Panc1 (cell line): ENCODE measurements at regions not wholly inside any gene's neighbourhood (a gene's known extent, or its start where the extent isn't known, plus 50 kb on each side); places are given as distances from the start of the nearest gene placed in this dataset.

Experiments
- ATAC-seq: fragments of 200-7000 bp; cut with Tn5 transposase; 2 replicates; pipeline ENCODE4 v1.9.1; 2020; ENCODE audit warnings: mild to moderate bottlenecking, moderate library complexity
- BruUV-seq: library from RNA; stranded (reverse); fragments of 400-500 nt; replicated peaks from 2 replicates; lab custom pipeline; 2021; lab: Mats Ljungman, UMichigan
- CTCF ChIA-PET: fragments of 300-600 bp; sonication (Branson Sonifier 250); formaldehyde crosslinking; loops from one replicate; lab custom pipeline; 2022; ENCODE audit warnings: antibody characterized with exemption; lab: Charles Lee
- POLR2A ChIA-PET: fragments of 300-600 bp; sonication (Branson Sonifier 250); formaldehyde crosslinking; loops from one replicate; lab custom pipeline; 2022; ENCODE audit warnings: antibody characterized with exemption; lab: Charles Lee
- DNase-seq: peaks from one replicate; pipeline ENCODE4 v3.0.0-alpha.2; 2010; ENCODE audit warnings: low read depth, low spot score
- H3K27ac ChIP-seq: 2 replicates; pipeline ENCODE4 v1.5.1; 2011; ENCODE audit warnings: mild to moderate bottlenecking, low read length, inconsistent platforms
- H3K27me3 ChIP-seq: fragments of 200-500 bp; sonication (Bioruptor generic); 2 replicates; pipeline ENCODE4 v1.6.0; 2014; ENCODE audit warnings: low read length, inconsistent platforms; ENCODE audit not compliant: control insufficient read depth, insufficient read depth
- H3K36me3 ChIP-seq: fragments of 200-500 bp; sonication (Bioruptor generic); 2 replicates; pipeline ENCODE4 v1.5.1; 2014; ENCODE audit warnings: inconsistent platforms, mild to moderate bottlenecking, low read length, moderate library complexity; ENCODE audit not compliant: control insufficient read depth, insufficient read depth
- H3K4me1 ChIP-seq: 2 replicates; pipeline ENCODE4 v1.5.1; 2011; ENCODE audit warnings: inconsistent platforms, mild to moderate bottlenecking, low read length, moderate library complexity; ENCODE audit not compliant: control insufficient read depth, insufficient read depth
- H3K4me3 ChIP-seq, 2 experiments: 2 replicates each; pipeline ENCODE4 v1.5.1; 2011 to 2012; ENCODE audit warnings: low read depth in 2 of 2, low read length in 2 of 2, mild to moderate bottlenecking in 2 of 2, inconsistent platforms in 1 of 2, moderate library complexity in 1 of 2
- H3K9me3 ChIP-seq: fragments of 200-500 bp; sonication (Bioruptor generic); 2 replicates; pipeline ENCODE4 v1.5.1; 2014; ENCODE audit warnings: low read depth, mild to moderate bottlenecking, inconsistent platforms, low read length, moderate library complexity; ENCODE audit not compliant: control insufficient read depth, insufficient read depth
- POLR2AphosphoS5 ChIP-seq: IDR thresholded peaks from 2 replicates; pipeline ENCODE4 v1.6.1; 2012; ENCODE audit warnings: mild to moderate bottlenecking, low read depth, low read length, moderate library complexity
- SIN3A ChIP-seq: IDR thresholded peaks from 2 replicates; pipeline ENCODE4 v1.6.1; 2012; ENCODE audit warnings: low read depth, mild to moderate bottlenecking, low read length, moderate library complexity, borderline replicate concordance; ENCODE audit not compliant: insufficient read depth
- TCF7L2 ChIP-seq: IDR thresholded peaks from 2 replicates; pipeline ENCODE4 v1.6.1; 2011; ENCODE audit warnings: mild to moderate bottlenecking, low read depth, low read length, inconsistent platforms
- in situ Hi-C: cut with HindIII; loops from 2 replicates; pipeline ENCODE4 v1.10.0; 2016; ENCODE audit warnings: low sequenced_read_pairs, low pct_unique_long_range_greater_than_20kb
- intact Hi-C: fragments of 100-400 bp; cut with micrococcal nuclease; formaldehyde crosslinking; loops from one replicate; pipeline ENCODE4 v1.10.0; 2022; ENCODE audit not compliant: unreplicated experiment
- TF ChIP-seq, protein P1 (sequence below): fragments of 450-650 bp; IDR thresholded peaks from 2 replicates; pipeline ENCODE4 v1.5.1; 2017; ENCODE audit warnings: mild to moderate bottlenecking
- TF ChIP-seq, protein P2 (sequence below), 2 experiments: IDR thresholded peaks; 2 replicates each; pipeline ENCODE4 v1.6.1; 2011 to 2012; ENCODE audit warnings: low read depth in 2 of 2, control low read depth in 1 of 2, low read length in 1 of 2, mild to moderate bottlenecking in 1 of 2, moderate library complexity in 1 of 2; ENCODE audit not compliant: insufficient read depth in 1 of 2

DNA sequence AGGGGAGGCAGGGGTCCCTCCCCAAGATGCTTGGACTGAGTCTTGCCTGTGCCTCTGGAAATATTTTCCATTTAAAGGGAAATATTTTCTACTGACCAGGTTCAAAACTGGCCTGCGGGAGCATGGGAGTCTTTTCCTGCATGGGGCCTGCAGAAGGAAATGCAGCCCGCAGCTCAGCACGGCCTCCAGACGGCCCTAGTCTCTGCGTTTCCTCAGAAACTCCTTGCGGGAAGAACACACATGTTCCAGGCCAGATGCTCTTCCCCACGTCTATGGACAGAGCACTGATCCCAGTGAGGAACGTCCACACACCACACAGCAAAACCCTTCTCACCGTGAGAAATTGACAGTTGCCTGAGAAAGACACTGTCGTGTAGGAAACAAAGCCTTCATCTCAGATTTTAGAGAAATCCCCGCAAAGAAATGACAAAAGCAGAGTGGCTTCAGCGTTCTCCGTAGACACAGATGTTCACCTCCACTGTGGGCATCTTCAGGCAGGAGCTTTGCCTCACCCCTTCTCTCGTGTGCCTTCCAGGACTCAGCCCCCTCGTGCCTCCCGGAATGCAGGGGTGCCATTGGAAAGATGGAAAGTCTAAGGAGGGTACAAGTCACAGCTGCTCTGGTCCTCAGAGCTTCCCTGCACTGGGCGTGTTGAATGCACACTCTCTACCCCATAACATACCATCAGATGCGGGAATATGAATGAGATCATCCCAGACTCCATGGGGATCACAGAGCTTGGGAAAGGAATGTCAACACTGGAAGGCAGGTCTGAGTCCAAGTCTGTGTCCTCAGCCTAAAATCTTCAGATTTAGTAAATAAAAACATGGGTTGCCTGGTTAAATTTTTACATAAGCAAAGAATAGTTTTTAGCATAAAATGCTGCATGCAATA lies 438.7 kb upstream of the SALL3 start:
- CTCF ChIA-PET = no interaction called here
- ATAC-seq = peak; percentile 37
- in situ Hi-C loops = no loop called here

DNA sequence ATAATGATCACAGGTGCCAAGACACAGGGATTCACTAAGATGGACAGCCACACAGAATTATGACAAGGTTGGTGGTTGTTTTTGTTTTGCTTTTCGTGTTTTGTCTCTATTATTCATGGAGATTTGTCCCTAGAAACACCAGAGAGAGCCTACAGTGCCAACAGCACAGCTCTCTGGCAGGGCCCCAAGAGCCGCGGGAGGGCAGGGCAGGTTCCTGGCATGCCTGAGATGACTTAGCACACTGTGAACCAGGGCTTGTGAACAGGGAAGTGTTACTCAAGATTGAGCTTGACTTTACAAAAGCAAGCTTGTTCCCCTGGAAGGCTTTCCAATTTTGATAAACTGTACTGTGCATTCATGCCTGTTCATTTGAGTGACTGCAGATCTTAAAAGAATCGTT lies 437.4 kb upstream of the SALL3 start:
- intact Hi-C loops (no loop called here), in situ Hi-C loops (no loop called here)
- no peaks in the 10 kb centered on the region for H3K36me3 ChIP-seq
- ATAC-seq (no peak), DNase-seq (no peak)
- BruUV-seq = no TSS peak
- POLR2A ChIA-PET = no interaction called here
- peaks cover 2% of the 10 kb centered on the region; the same call in 1 of the 2 replicates for H3K27me3 ChIP-seq
- CTCF ChIA-PET = no interaction called here
- H3K9me3 ChIP-seq = no peaks in the 10 kb centered on the region
- TF ChIP-seq TCF7L2 = no peak
- TF ChIP-seq, protein P1, sequence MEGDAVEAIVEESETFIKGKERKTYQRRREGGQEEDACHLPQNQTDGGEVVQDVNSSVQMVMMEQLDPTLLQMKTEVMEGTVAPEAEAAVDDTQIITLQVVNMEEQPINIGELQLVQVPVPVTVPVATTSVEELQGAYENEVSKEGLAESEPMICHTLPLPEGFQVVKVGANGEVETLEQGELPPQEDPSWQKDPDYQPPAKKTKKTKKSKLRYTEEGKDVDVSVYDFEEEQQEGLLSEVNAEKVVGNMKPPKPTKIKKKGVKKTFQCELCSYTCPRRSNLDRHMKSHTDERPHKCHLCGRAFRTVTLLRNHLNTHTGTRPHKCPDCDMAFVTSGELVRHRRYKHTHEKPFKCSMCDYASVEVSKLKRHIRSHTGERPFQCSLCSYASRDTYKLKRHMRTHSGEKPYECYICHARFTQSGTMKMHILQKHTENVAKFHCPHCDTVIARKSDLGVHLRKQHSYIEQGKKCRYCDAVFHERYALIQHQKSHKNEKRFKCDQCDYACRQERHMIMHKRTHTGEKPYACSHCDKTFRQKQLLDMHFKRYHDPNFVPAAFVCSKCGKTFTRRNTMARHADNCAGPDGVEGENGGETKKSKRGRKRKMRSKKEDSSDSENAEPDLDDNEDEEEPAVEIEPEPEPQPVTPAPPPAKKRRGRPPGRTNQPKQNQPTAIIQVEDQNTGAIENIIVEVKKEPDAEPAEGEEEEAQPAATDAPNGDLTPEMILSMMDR = no peak
- no peak for TF ChIP-seq POLR2AphosphoS5
- no peak for TF ChIP-seq SIN3A
- TF ChIP-seq, protein P2, sequence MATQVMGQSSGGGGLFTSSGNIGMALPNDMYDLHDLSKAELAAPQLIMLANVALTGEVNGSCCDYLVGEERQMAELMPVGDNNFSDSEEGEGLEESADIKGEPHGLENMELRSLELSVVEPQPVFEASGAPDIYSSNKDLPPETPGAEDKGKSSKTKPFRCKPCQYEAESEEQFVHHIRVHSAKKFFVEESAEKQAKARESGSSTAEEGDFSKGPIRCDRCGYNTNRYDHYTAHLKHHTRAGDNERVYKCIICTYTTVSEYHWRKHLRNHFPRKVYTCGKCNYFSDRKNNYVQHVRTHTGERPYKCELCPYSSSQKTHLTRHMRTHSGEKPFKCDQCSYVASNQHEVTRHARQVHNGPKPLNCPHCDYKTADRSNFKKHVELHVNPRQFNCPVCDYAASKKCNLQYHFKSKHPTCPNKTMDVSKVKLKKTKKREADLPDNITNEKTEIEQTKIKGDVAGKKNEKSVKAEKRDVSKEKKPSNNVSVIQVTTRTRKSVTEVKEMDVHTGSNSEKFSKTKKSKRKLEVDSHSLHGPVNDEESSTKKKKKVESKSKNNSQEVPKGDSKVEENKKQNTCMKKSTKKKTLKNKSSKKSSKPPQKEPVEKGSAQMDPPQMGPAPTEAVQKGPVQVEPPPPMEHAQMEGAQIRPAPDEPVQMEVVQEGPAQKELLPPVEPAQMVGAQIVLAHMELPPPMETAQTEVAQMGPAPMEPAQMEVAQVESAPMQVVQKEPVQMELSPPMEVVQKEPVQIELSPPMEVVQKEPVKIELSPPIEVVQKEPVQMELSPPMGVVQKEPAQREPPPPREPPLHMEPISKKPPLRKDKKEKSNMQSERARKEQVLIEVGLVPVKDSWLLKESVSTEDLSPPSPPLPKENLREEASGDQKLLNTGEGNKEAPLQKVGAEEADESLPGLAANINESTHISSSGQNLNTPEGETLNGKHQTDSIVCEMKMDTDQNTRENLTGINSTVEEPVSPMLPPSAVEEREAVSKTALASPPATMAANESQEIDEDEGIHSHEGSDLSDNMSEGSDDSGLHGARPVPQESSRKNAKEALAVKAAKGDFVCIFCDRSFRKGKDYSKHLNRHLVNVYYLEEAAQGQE (IDR thresholded peaks at IDR 0.05; ENCODE audit: insufficient read depth in 1 of 2, low read depth in 2 of 2, low read length in 1 of 2) = no peak
- H3K4me1 ChIP-seq = no peaks in the 10 kb centered on the region
- no peak overlapping the region for H3K4me3 ChIP-seq
- no peak overlapping the region for H3K27ac ChIP-seq

More for the DNA sequence above, 438.7 kb upstream of the SALL3 start:
- DNase-seq = no peak
- no TSS peak for BruUV-seq
- Histone ChIP-seq H3K27ac (no peak overlapping the region), H3K36me3 (no peaks in the 10 kb centered on the region), H3K4me1 (no peaks in the 10 kb centered on the region), H3K27me3 (peaks cover 2% of the 10 kb centered on the region; the same call in 1 of the 2 replicates), H3K4me3 (no peak overlapping the region), H3K9me3 (no peaks in the 10 kb centered on the region)
- POLR2A ChIA-PET = no interaction called here
- intact Hi-C loops = no loop called here
- TF ChIP-seq TCF7L2 (no peak), SIN3A (no peak), POLR2AphosphoS5 (no peak)
- TF ChIP-seq, protein P1 = no peak
- TF ChIP-seq, protein P2 (IDR thresholded peaks at IDR 0.05; ENCODE audit: insufficient read depth in 1 of 2, low read depth in 2 of 2, low read length in 1 of 2) = no peak
